WTC11 (cell line): ENCODE measurements at regions not wholly inside any gene's neighbourhood (a gene's known extent, or its start where the extent isn't known, plus 50 kb on each side); places are given as distances from the start of the nearest gene placed in this dataset.

Experiments used
- CREM ChIP-seq: sonication (generic); formaldehyde crosslinking; IDR thresholded peaks from 2 replicates; pipeline ENCODE4 v1.8.1; 2022; ENCODE audit warnings: mild to moderate bottlenecking, missing genetic modification reagents, moderate library complexity
- ETV6 ChIP-seq: sonication (generic); formaldehyde crosslinking; IDR thresholded peaks from 2 replicates; pipeline ENCODE4 v1.8.1; 2022; ENCODE audit warnings: mild to moderate bottlenecking, missing genetic modification reagents
- FOXP4 ChIP-seq: sonication (generic); formaldehyde crosslinking; IDR thresholded peaks from 2 replicates; pipeline ENCODE4 v1.8.0; 2022; ENCODE audit warnings: mild to moderate bottlenecking, missing genetic modification reagents
- KAT7 ChIP-seq: sonication (generic); formaldehyde crosslinking; IDR thresholded peaks from 2 replicates; pipeline ENCODE4 v1.8.1; 2023; ENCODE audit warnings: missing genetic modification reagents, mild to moderate bottlenecking, borderline replicate concordance
- MAX ChIP-seq: sonication (generic); formaldehyde crosslinking; IDR thresholded peaks from 2 replicates; pipeline ENCODE4 v1.8.0; 2022; ENCODE audit warnings: mild to moderate bottlenecking, missing genetic modification reagents
- NFYB ChIP-seq: sonication (generic); formaldehyde crosslinking; conservative IDR thresholded peaks from 2 replicates; pipeline ENCODE4 v1.8.0; 2022; ENCODE audit warnings: low read depth, missing genetic modification reagents
- RELA ChIP-seq: sonication (generic); formaldehyde crosslinking; IDR thresholded peaks from 2 replicates; pipeline ENCODE4 v1.8.1; 2022; ENCODE audit warnings: missing genetic modification reagents, mild to moderate bottlenecking, borderline replicate concordance
- TF ChIP-seq, protein P1 (sequence below): sonication (generic); formaldehyde crosslinking; IDR thresholded peaks from 2 replicates; pipeline ENCODE4 v1.8.1; 2023; ENCODE audit warnings: mild to moderate bottlenecking, moderate library complexity, missing genetic modification reagents
- TF ChIP-seq, protein P2 (sequence below): fragments of 200-600 bp; IDR thresholded peaks from 2 replicates; pipeline ENCODE4 v1.8.0; 2022; ENCODE audit warnings: antibody characterized with exemption
- TF ChIP-seq, protein P3 (sequence below): sonication (generic); formaldehyde crosslinking; conservative IDR thresholded peaks from 2 replicates; pipeline ENCODE4 v1.8.1; 2022; ENCODE audit warnings: mild to moderate bottlenecking, missing genetic modification reagents

- TF ChIP-seq, protein P1, sequence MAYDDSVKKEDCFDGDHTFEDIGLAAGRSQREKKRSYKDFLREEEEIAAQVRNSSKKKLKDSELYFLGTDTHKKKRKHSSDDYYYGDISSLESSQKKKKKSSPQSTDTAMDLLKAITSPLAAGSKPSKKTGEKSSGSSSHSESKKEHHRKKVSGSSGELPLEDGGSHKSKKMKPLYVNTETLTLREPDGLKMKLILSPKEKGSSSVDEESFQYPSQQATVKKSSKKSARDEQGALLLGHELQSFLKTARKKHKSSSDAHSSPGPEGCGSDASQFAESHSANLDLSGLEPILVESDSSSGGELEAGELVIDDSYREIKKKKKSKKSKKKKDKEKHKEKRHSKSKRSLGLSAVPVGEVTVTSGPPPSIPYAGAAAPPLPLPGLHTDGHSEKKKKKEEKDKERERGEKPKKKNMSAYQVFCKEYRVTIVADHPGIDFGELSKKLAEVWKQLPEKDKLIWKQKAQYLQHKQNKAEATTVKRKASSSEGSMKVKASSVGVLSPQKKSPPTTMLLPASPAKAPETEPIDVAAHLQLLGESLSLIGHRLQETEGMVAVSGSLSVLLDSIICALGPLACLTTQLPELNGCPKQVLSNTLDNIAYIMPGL (CRISPR knock-in tag): no peak
- no peak for TF ChIP-seq NFYB (CRISPR knock-in tag)
- no peak for TF ChIP-seq MAX (CRISPR knock-in tag)
- TF ChIP-seq KAT7 (CRISPR knock-in tag): no peak
- TF ChIP-seq, protein P2, sequence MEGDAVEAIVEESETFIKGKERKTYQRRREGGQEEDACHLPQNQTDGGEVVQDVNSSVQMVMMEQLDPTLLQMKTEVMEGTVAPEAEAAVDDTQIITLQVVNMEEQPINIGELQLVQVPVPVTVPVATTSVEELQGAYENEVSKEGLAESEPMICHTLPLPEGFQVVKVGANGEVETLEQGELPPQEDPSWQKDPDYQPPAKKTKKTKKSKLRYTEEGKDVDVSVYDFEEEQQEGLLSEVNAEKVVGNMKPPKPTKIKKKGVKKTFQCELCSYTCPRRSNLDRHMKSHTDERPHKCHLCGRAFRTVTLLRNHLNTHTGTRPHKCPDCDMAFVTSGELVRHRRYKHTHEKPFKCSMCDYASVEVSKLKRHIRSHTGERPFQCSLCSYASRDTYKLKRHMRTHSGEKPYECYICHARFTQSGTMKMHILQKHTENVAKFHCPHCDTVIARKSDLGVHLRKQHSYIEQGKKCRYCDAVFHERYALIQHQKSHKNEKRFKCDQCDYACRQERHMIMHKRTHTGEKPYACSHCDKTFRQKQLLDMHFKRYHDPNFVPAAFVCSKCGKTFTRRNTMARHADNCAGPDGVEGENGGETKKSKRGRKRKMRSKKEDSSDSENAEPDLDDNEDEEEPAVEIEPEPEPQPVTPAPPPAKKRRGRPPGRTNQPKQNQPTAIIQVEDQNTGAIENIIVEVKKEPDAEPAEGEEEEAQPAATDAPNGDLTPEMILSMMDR: no peak
- no peak for TF ChIP-seq ETV6 (CRISPR knock-in tag)
- TF ChIP-seq, protein P3, sequence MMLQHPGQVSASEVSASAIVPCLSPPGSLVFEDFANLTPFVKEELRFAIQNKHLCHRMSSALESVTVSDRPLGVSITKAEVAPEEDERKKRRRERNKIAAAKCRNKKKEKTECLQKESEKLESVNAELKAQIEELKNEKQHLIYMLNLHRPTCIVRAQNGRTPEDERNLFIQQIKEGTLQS (CRISPR knock-in tag): no peak
- TF ChIP-seq CREM (CRISPR knock-in tag): no peak
- TF ChIP-seq FOXP4 (CRISPR knock-in tag): no peak
- no peak for TF ChIP-seq RELA (CRISPR knock-in tag)
These were observed 397.1 kb downstream of the MAN2A1 start for GRCh38 chr5:110086658-110087388.
